ENCODE measurements at regions not wholly inside any gene's neighbourhood (a gene's known extent, or its start where the extent isn't known, plus 50 kb on each side); places are given as distances from the start of the nearest gene placed in this dataset.
"Not testable (repeated sequence)": the region's sequence is repeated elsewhere in the genome, so short reads cannot be mapped to it uniquely, and the experiment has no call there.

DNA sequence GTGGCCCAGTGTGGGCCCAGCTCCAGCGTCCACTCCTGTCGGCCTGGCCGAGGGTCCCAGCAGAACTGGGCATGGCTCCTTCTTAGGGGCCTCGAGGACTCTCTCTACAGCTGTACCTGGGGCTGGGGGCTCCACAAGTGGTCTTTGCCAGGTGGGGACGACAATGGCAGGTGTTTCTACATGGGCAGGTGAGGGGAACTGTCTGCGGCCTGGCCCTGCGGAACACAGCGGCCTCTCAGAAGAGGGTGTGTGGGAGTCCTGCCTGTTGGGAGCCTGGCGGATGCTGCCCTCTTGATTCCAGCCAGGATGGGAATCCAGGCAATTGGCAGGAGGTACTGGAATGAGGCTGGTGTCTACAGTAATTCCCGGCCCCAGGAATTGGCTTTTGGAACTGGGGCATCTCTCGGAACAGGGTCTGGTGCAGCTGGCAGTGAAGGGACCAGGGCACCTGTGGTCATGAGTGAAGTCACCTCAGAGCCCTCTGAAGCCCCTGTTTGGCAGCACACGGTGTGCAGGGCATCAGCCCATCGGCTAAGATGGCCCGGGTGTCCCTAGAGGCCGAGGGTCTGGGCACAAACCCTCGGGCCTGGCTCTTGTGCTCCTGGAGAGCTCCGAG, 357.9 kb downstream of the TMEM121 start:
- TF ChIP-seq, protein P1, sequence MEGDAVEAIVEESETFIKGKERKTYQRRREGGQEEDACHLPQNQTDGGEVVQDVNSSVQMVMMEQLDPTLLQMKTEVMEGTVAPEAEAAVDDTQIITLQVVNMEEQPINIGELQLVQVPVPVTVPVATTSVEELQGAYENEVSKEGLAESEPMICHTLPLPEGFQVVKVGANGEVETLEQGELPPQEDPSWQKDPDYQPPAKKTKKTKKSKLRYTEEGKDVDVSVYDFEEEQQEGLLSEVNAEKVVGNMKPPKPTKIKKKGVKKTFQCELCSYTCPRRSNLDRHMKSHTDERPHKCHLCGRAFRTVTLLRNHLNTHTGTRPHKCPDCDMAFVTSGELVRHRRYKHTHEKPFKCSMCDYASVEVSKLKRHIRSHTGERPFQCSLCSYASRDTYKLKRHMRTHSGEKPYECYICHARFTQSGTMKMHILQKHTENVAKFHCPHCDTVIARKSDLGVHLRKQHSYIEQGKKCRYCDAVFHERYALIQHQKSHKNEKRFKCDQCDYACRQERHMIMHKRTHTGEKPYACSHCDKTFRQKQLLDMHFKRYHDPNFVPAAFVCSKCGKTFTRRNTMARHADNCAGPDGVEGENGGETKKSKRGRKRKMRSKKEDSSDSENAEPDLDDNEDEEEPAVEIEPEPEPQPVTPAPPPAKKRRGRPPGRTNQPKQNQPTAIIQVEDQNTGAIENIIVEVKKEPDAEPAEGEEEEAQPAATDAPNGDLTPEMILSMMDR (IDR thresholded peaks at IDR 0.05): not testable (repeated sequence)
- not testable (repeated sequence) for TF ChIP-seq POLR2AphosphoS5, POLR2A (IDR thresholded peaks at IDR 0.05)
